22Rv1 (cell line): ENCODE measurements at regions not wholly inside any gene's neighbourhood (a gene's known extent, or its start where the extent isn't known, plus 50 kb on each side); places are given as distances from the start of the nearest gene placed in this dataset.

Experiments used
- H3K27ac ChIP-seq: fragments of 450-650 bp; 2 replicates; pipeline ENCODE4 v1.5.1; 2017
- ZFX ChIP-seq: fragments of 450-650 bp; IDR thresholded peaks from 2 replicates; pipeline ENCODE4 v1.6.1; 2017; ENCODE audit warnings: antibody characterized with exemption, borderline replicate concordance
- TF ChIP-seq, protein P1 (sequence below): fragments of 450-650 bp; IDR thresholded peaks from 2 replicates; pipeline ENCODE4 v1.5.1; 2017; ENCODE audit warnings: mild to moderate bottlenecking

DNA sequence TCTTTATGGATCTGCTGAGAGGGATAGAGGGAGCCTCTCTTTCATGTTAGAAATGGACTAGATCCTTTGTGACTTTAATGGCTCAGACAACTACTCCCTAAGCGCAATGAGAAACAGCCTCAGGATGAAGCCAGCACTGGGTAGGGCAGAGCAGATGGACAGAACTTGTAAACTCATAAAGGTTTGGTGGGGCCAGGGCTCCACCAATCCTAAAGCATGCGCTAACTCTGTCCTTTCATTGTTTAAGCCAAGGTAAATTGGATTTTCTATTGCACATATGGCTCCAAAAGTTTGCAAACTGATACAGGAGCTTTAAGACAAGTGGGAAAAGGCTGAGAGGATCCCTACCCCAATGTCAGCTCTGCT lies 178.1 kb upstream of the MEOX2 start:
- no peak overlapping the region for H3K27ac ChIP-seq
- TF ChIP-seq ZFX, result no peak
- TF ChIP-seq, protein P1, sequence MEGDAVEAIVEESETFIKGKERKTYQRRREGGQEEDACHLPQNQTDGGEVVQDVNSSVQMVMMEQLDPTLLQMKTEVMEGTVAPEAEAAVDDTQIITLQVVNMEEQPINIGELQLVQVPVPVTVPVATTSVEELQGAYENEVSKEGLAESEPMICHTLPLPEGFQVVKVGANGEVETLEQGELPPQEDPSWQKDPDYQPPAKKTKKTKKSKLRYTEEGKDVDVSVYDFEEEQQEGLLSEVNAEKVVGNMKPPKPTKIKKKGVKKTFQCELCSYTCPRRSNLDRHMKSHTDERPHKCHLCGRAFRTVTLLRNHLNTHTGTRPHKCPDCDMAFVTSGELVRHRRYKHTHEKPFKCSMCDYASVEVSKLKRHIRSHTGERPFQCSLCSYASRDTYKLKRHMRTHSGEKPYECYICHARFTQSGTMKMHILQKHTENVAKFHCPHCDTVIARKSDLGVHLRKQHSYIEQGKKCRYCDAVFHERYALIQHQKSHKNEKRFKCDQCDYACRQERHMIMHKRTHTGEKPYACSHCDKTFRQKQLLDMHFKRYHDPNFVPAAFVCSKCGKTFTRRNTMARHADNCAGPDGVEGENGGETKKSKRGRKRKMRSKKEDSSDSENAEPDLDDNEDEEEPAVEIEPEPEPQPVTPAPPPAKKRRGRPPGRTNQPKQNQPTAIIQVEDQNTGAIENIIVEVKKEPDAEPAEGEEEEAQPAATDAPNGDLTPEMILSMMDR, result no peak

DNA sequence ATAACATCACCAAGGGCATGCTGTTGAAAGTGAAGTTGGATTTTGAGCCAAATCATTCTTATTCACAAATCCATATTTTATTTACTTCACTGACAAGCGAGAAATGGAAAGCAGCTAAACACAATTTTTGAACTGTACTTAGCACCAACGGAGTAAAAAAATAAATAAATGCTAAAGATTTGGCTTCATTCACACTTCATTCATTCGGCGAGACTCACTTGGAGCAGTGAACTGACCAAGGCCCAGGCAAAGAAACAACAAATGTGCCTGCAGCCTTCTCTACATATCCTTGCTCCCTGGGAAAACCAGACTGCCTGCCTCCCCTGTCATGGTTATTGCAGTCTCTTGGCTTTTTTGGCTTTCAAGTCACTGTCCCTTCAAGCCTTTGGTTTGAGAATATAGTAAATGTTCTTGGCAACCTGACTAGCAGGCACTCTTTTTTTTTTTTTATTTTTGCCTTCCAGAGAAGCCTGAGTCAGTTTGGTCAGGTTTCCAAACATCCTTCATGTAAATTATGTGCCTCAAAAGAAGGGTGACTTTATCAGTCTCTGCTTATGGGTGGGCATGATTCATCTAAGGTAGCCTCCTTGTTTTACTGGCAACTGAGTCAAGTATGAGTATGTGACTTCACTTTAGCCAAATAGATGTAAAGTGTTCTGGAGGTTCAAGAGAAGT lies 177.6 kb upstream of the MEOX2 start:
- no peak for TF ChIP-seq ZFX
- TF ChIP-seq, protein P1, result no peak
- H3K27ac ChIP-seq, result no peak overlapping the region

DNA sequence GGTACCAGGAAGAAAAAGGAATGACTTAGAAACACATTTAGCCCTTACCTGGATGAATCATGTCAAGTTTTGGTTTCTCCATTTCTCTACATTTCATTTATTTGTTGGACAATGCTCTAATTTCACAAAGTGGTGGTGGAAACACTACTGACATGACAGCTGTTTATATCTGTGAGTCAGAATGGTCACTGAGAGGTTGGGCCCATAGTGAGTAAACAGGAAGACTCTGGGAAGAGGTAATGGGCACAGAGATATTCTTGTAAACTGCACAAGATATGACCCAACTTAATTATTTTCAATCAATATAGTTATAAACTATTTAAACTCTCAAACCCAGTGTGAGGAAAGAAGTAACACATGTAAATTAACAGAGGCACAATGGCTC lies 176.3 kb upstream of the MEOX2 start:
- no peak overlapping the region for H3K27ac ChIP-seq
- TF ChIP-seq, protein P1, result no peak
- TF ChIP-seq ZFX, result no peak

DNA sequence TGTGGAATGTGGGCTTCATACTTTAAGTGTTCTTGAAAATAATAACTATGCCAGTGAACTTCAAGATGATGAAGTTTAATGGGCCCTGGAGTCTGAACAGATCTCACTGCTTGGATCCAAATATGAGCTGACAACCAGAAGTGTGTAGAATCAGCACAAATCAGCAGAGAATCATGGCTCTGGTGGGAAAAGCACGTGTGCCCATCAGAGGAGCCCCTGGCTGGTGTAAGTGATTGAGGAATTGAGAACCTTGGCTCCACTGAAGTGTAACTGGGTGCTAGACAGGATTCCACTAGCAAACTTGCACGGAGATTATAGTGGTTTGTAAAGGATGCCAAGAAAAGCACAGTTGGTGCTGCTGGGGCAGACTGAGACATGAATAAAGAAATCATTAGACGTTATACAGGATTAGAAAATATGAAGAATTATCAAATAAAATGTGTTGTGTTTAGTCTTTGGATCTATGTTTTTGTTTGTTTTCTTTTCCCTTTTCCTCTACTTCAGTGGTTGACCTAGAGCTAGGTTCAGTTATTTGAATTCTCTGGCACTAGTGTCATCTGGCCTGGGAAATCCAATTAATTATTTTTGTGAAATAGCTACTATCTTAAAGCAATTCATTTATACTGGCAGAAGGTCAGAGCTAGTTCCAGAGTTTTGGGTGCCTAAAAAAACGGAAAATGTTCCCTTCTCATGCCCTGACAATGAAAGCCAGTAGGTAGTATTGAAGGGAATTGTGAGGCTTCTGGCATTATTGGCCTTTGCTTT lies 175.7 kb upstream of the MEOX2 start:
- TF ChIP-seq, protein P1, result no peak
- no peak for TF ChIP-seq ZFX

DNA sequence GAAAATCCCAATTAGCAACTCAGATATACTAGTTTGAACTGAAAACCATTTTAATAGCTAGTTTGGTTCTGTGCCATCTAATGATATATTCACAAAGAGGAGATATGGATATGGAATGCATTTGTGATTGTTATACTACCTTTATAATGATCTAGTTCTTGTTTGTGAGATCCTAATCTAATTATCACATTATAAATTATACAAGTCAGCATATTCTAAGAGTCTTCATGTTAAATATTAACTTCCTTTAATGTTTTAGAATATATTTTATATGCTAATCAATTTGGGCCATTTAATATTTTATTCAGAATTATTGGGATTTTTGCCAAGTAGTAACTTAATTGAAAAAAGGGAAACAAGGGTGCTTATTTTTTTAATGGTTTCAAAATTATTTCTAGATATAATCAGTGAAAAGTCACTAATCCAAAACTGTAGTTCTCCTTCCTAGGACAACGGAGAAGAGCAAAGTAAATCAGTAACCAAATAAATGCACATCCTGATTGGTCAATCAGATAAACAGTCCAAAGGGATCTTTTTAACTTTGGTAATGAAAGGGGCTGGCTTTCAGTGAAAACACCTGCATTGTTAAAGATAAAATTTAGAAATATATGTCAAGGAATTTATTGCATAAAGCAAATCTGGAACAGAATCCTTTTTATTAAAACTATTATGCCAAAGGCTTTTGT lies 173.9 kb upstream of the MEOX2 start:
- TF ChIP-seq ZFX, result no peak
- TF ChIP-seq, protein P1, result no peak
- H3K27ac ChIP-seq, result no peak overlapping the region

More for the DNA sequence above, 175.7 kb upstream of the MEOX2 start:
- no peak overlapping the region for H3K27ac ChIP-seq

DNA sequence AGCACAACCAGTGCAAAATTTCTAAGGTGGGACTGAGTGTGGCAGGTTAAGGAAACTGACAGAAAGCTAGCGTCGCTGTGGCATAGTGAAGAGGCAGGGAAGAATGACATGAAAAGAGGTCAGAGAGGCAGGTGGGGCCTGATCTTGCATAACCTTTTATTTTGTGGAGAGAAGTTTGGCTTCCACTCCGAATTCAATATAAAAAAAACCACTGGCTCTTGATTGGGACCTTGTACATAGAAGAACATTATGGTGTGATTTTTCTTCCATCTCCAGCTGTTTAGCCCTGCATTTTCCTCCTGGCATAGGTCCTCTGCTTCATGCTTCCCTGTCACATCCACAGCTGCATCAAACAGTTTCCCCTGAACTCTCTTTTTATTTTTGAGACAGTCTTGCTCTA lies 170.5 kb upstream of the MEOX2 start:
- H3K27ac ChIP-seq, result no peak overlapping the region
- TF ChIP-seq, protein P1, result no peak
- TF ChIP-seq ZFX, result no peak

GRCh38 chr7:15856311-15856710 lies 169.8 kb upstream of the MEOX2 start:
- H3K27ac ChIP-seq, result no peak overlapping the region
- TF ChIP-seq, protein P1, result no peak
- TF ChIP-seq ZFX, result no peak
